OCI-LY7 (cell line): ENCODE measurements at regions not wholly inside any gene's neighbourhood (a gene's known extent, or its start where the extent isn't known, plus 50 kb on each side); places are given as distances from the start of the nearest gene placed in this dataset.

Experiments used
- BruUV-seq: library from RNA; stranded (reverse); fragments of 400-500 nt; replicated peaks from 2 replicates; lab custom pipeline; 2021; lab: Mats Ljungman, UMichigan
- CTCF ChIA-PET: fragments of 300-600 bp; sonication (Branson Sonifier 250); formaldehyde crosslinking; loops from one replicate; lab custom pipeline; 2022; ENCODE audit warnings: antibody characterized with exemption; ENCODE audit not compliant: unreplicated experiment; lab: Charles Lee
- POLR2A ChIA-PET: fragments of 300-600 bp; sonication (Branson Sonifier 250); formaldehyde crosslinking; loops from one replicate; lab custom pipeline; 2022; ENCODE audit warnings: antibody characterized with exemption; lab: Charles Lee
- DNase-seq: peaks from one replicate; pipeline ENCODE4 v3.0.0-alpha.2; 2015; ENCODE audit warnings: low spot score
- H2AFZ ChIP-seq: fragments of 200-600 bp; sonication (generic), shearing (Covaris generic); 2 replicates; pipeline ENCODE4 v1.6.1; 2014; ENCODE audit warnings: mild to moderate bottlenecking, antibody characterized with exemption, low read length, moderate library complexity
- H3K27ac ChIP-seq: fragments of 200-600 bp; sonication (generic); 2 replicates; pipeline ENCODE4 v1.5.1; 2014; ENCODE audit warnings: mixed run types, low read depth, mild to moderate bottlenecking, moderate library complexity, low read length, inconsistent platforms; ENCODE audit not compliant: poor library complexity, severe bottlenecking
- H3K36me3 ChIP-seq: fragments of 200-600 bp; sonication (generic); 2 replicates; pipeline ENCODE4 v1.6.1; 2014; ENCODE audit warnings: mild to moderate bottlenecking, antibody characterized with exemption, low read length, moderate library complexity, mixed read lengths; ENCODE audit not compliant: insufficient read depth
- H3K4me1 ChIP-seq: fragments of 200-600 bp; sonication (generic); 2 replicates; pipeline ENCODE4 v1.5.1; 2014; ENCODE audit warnings: mild to moderate bottlenecking, low read length; ENCODE audit not compliant: insufficient read depth, poor library complexity, severe bottlenecking
- H3K4me2 ChIP-seq: fragments of 200-600 bp; sonication (generic); 2 replicates; pipeline ENCODE4 v1.6.1; 2014; ENCODE audit warnings: mild to moderate bottlenecking, low read length
- H3K4me3 ChIP-seq: fragments of 200-600 bp; sonication (generic); 2 replicates; pipeline ENCODE4 v1.5.1; 2014; ENCODE audit warnings: mild to moderate bottlenecking, low read depth, low read length; ENCODE audit not compliant: poor library complexity, severe bottlenecking
- H3K79me2 ChIP-seq: fragments of 200-600 bp; sonication (generic); 2 replicates; pipeline ENCODE4 v1.6.1; 2016; ENCODE audit warnings: low read depth, mild to moderate bottlenecking, low read length, moderate library complexity, mixed read lengths; ENCODE audit not compliant: insufficient read depth
- H3K9me2 ChIP-seq: fragments of 200-600 bp; sonication (generic); 2 replicates; pipeline ENCODE4 v1.6.1; 2016; ENCODE audit warnings: mild to moderate bottlenecking, low read length, mixed read lengths; ENCODE audit not compliant: insufficient read depth
- H3K9me3 ChIP-seq: fragments of 200-600 bp; sonication (generic); 2 replicates; pipeline ENCODE4 v1.6.1; 2014; ENCODE audit warnings: mild to moderate bottlenecking, mixed run types, low read length, mixed read lengths
- H4K20me1 ChIP-seq: fragments of 200-600 bp; sonication (generic); 2 replicates; pipeline ENCODE4 v1.6.1; 2014; ENCODE audit warnings: mild to moderate bottlenecking, antibody characterized with exemption, low read length, moderate library complexity, mixed read lengths; ENCODE audit not compliant: insufficient read depth
- CTCF ChIP-seq: fragments of 200-600 bp; sonication (generic); conservative IDR thresholded peaks from 2 replicates; pipeline ENCODE4 v1.5.1; 2014; ENCODE audit warnings: mild to moderate bottlenecking, antibody characterized with exemption, low read length, moderate library complexity, mixed read lengths
- EZH2phosphoT487 ChIP-seq: fragments of 200-600 bp; sonication (generic); IDR thresholded peaks from 2 replicates; pipeline ENCODE4 v1.6.1; 2018; ENCODE audit warnings: low read depth, borderline replicate concordance, mild to moderate bottlenecking, mixed run types, antibody characterized with exemption, low read length, moderate library complexity, mixed read lengths
- intact Hi-C: fragments of 100-400 bp; cut with micrococcal nuclease; formaldehyde crosslinking; loops from one replicate; pipeline ENCODE4 v1.10.0; 2022; ENCODE audit not compliant: unreplicated experiment

DNA sequence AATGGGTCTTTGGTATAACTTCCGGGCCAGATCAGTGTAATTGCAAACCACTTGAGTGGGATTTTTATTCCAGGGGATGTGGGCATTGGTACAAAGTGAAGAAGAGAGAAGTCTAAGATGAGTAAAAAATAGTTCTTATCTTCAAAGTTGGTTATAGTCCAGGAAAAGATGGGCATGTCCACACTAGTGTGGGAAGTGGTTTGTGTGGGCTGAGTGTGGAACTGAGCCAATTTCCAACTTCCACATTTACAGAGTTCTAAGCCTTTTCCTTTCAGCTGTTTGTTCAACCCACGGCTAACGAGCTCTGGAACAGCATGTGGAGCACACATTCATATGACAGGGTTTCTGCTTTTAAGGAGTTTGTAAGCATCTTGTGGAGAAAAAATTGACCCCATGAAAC, 72.3 kb upstream of the IFNGR1 start:
- H3K79me2 ChIP-seq = no peaks in the 10 kb centered on the region
- no peak for TF ChIP-seq CTCF
- POLR2A ChIA-PET = interaction anchor here (1.1 to 1.2 kb wide), 3 partner anchors 22 to 46 kb away, joined by 3 read pairs; no protein-coding TSS in a partner anchor
- no peak overlapping the region for H3K27ac ChIP-seq
- no peaks in the 10 kb centered on the region for H3K4me1 ChIP-seq
- H3K9me3 ChIP-seq = no peaks in the 10 kb centered on the region
- H3K36me3 ChIP-seq = no peaks in the 10 kb centered on the region
- H4K20me1 ChIP-seq = no peaks in the 10 kb centered on the region
- CTCF ChIA-PET = no interaction called here
- intact Hi-C loops = no loop called here
- no peak for DNase-seq
- no peak overlapping the region; the same call in 1 of the 2 replicates for H2AFZ ChIP-seq
- H3K4me2 ChIP-seq = no peak overlapping the region
- BruUV-seq = no TSS peak
- no peak overlapping the region for H3K4me3 ChIP-seq
- H3K9me2 ChIP-seq = no peaks in the 10 kb centered on the region

- Histone ChIP-seq H3K9me3 (no peaks in the 10 kb centered on the region), H3K79me2 (no peaks in the 10 kb centered on the region), H3K27ac (no peak overlapping the region), H3K4me3 (no peak overlapping the region), H3K9me2 (no peaks in the 10 kb centered on the region), H3K4me1 (no peaks in the 10 kb centered on the region), H2AFZ (no peak overlapping the region), H4K20me1 (no peaks in the 10 kb centered on the region), H3K36me3 (no peaks in the 10 kb centered on the region), H3K4me2 (no peak overlapping the region)
- TF ChIP-seq EZH2phosphoT487 (no peak), CTCF (no peak)
- ChIA-PET CTCF (no interaction called here), POLR2A (interaction anchor here (1.0 to 1.2 kb wide), 3 partner anchors 20 to 46 kb away, joined by 3 to 4 read pairs (median 3); no protein-coding TSS in a partner anchor)
- intact Hi-C loops = no loop called here
- no peak for DNase-seq
- BruUV-seq = no TSS peak
These were observed 71.5 kb upstream of the IFNGR1 start for GRCh38 chr6:137290601-137291261.

DNA sequence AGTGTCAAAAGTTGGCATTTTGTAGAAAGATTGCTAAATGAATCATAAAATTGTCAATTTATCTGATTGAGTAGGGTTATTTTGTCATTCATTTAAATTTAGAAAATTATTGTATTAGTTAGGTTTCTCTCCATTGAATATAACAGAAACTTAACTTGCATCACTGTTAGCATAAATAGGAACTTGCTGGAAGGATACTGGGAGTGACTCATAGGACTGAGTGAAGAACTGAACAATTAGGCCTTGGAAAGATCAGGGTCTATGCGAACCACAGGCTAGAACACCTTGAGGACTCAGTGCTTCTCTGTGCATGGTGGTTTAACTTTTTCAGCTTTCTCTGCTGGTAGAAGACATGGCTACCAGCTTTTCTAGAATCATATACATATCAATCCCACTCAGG, 67.7 kb upstream of the IFNGR1 start:
- Histone ChIP-seq H3K4me3 (no peak overlapping the region), H3K4me1 (peaks cover 10% of the 10 kb centered on the region), H3K27ac (no peak overlapping the region), H3K9me3 (no peaks in the 10 kb centered on the region), H3K9me2 (no peaks in the 10 kb centered on the region), H3K79me2 (no peaks in the 10 kb centered on the region), H3K36me3 (no peaks in the 10 kb centered on the region), H2AFZ (no peak overlapping the region), H4K20me1 (no peaks in the 10 kb centered on the region), H3K4me2 (no peak overlapping the region)
- TF ChIP-seq EZH2phosphoT487 (no peak), CTCF (no peak)
- ChIA-PET CTCF (no interaction called here), POLR2A (interaction anchor here (0.6 to 0.9 kb wide), 2 partner anchors 10 to 860 kb away, joined by 4 to 5 read pairs; no protein-coding TSS in a partner anchor)
- intact Hi-C loops = no loop called here
- no peak for DNase-seq
- BruUV-seq = no TSS peak
